ENCODE measurements at regions not wholly inside any gene's neighbourhood (a gene's known extent, or its start where the extent isn't known, plus 50 kb on each side); places are given as distances from the start of the nearest gene placed in this dataset.

GRCh38 chr20:4370851-4371250, 121.8 kb upstream of the ADRA1D start:
- H3K79me2 ChIP-seq (ENCODE audit: low read length), result no peaks in the 10 kb centered on the region
- H2AFZ ChIP-seq (ENCODE audit: low read depth, low read length), result no peak overlapping the region
- no peaks in the 10 kb centered on the region for H3K36me3 ChIP-seq (replicated peaks; ENCODE audit: low read depth, low read length)
- no peak overlapping the region for H3K27ac ChIP-seq (ENCODE audit: low read length)
- no peaks in the 10 kb centered on the region for H4K20me1 ChIP-seq (ENCODE audit: insufficient read depth, low read length)
- no peak overlapping the region for H3K4me2 ChIP-seq (ENCODE audit: low read length)
- no peak overlapping the region for H3K4me3 ChIP-seq (ENCODE audit: low read length)
- no peak overlapping the region for H3K9ac ChIP-seq (ENCODE audit: low read length)
- H3K9me3 ChIP-seq (ENCODE audit: insufficient read depth, low read length), result no peaks in the 10 kb centered on the region
- TF ChIP-seq CTCF (IDR thresholded peaks at IDR 0.05; ENCODE audit: low read depth, low read length), result no peak
- no peak for TF ChIP-seq EZH2phosphoT487 (IDR thresholded peaks at IDR 0.05; ENCODE audit: low read depth)
- H3K4me1 ChIP-seq (ENCODE audit: low read length), result no peaks in the 10 kb centered on the region; the same call in 1 of the 2 replicates
- H3K27me3 ChIP-seq (ENCODE audit: low read depth, low read length), result peaks cover 30% of the 10 kb centered on the region; the same call in 1 of the 2 replicates

- H2AFZ ChIP-seq (ENCODE audit: low read depth, low read length), result no peak overlapping the region; the same call in 1 of the 2 replicates
- no peaks in the 10 kb centered on the region for H3K79me2 ChIP-seq (ENCODE audit: low read length)
- no peaks in the 10 kb centered on the region for H3K36me3 ChIP-seq (replicated peaks; ENCODE audit: low read depth, low read length)
- H3K4me2 ChIP-seq (ENCODE audit: low read length), result no peak overlapping the region
- peaks cover 24% of the 10 kb centered on the region; the same call in 1 of the 2 replicates for H3K27me3 ChIP-seq (ENCODE audit: low read depth, low read length)
- no peak overlapping the region for H3K4me3 ChIP-seq (ENCODE audit: low read length)
- no peak overlapping the region for H3K27ac ChIP-seq (ENCODE audit: low read length)
- TF ChIP-seq CTCF (IDR thresholded peaks at IDR 0.05; ENCODE audit: low read depth, low read length), result no peak
- no peak for TF ChIP-seq EZH2phosphoT487 (IDR thresholded peaks at IDR 0.05; ENCODE audit: low read depth)
- H3K9me3 ChIP-seq (ENCODE audit: insufficient read depth, low read length), result no peaks in the 10 kb centered on the region
- no peaks in the 10 kb centered on the region for H4K20me1 ChIP-seq (ENCODE audit: insufficient read depth, low read length)
- H3K9ac ChIP-seq (ENCODE audit: low read length), result no peak overlapping the region
- no peaks in the 10 kb centered on the region; the same call in 1 of the 2 replicates for H3K4me1 ChIP-seq (ENCODE audit: low read length)
These were observed 120.7 kb upstream of the ADRA1D start for GRCh38 chr20:4369798-4370124.

GRCh38 chr20:4369119-4369797, 120.2 kb upstream of the ADRA1D start:
- Histone ChIP-seq H3K27ac (ENCODE audit: low read length) (no peak overlapping the region), H3K79me2 (ENCODE audit: low read length) (no peaks in the 10 kb centered on the region), H3K27me3 (ENCODE audit: low read depth, low read length) (peaks cover 24% of the 10 kb centered on the region; the same call in 1 of the 2 replicates), H3K9ac (ENCODE audit: low read length) (no peak overlapping the region), H2AFZ (ENCODE audit: low read depth, low read length) (no peak overlapping the region; the same call in 1 of the 2 replicates), H4K20me1 (ENCODE audit: insufficient read depth, low read length) (no peaks in the 10 kb centered on the region), H3K4me3 (ENCODE audit: low read length) (no peak overlapping the region), H3K36me3 (replicated peaks; ENCODE audit: low read depth, low read length) (no peaks in the 10 kb centered on the region), H3K4me1 (ENCODE audit: low read length) (no peaks in the 10 kb centered on the region; the same call in 1 of the 2 replicates), H3K9me3 (ENCODE audit: insufficient read depth, low read length) (no peaks in the 10 kb centered on the region), H3K4me2 (ENCODE audit: low read length) (no peak overlapping the region)
- no peak for TF ChIP-seq CTCF (IDR thresholded peaks at IDR 0.05; ENCODE audit: low read depth, low read length)

- no peak overlapping the region for H3K27ac ChIP-seq (ENCODE audit: low read length)
- H3K36me3 ChIP-seq (replicated peaks; ENCODE audit: low read depth, low read length), result no peaks in the 10 kb centered on the region
- no peaks in the 10 kb centered on the region; the same call in 1 of the 2 replicates for H3K4me1 ChIP-seq (ENCODE audit: low read length)
- H2AFZ ChIP-seq (ENCODE audit: low read depth, low read length), result no peak overlapping the region
- H3K79me2 ChIP-seq (ENCODE audit: low read length), result no peaks in the 10 kb centered on the region
- H3K9me3 ChIP-seq (ENCODE audit: insufficient read depth, low read length), result no peaks in the 10 kb centered on the region
- peaks cover 19% of the 10 kb centered on the region; the same call in 1 of the 2 replicates for H3K27me3 ChIP-seq (ENCODE audit: low read depth, low read length)
- TF ChIP-seq CTCF (IDR thresholded peaks at IDR 0.05; ENCODE audit: low read depth, low read length) (no peak), EZH2phosphoT487 (IDR thresholded peaks at IDR 0.05; ENCODE audit: low read depth) (no peak)
- no peak overlapping the region for H3K9ac ChIP-seq (ENCODE audit: low read length)
- H4K20me1 ChIP-seq (ENCODE audit: insufficient read depth, low read length), result no peaks in the 10 kb centered on the region
- no peak overlapping the region for H3K4me2 ChIP-seq (ENCODE audit: low read length)
- H3K4me3 ChIP-seq (ENCODE audit: low read length), result no peak overlapping the region
These were observed 117.0 kb upstream of the ADRA1D start for GRCh38 chr20:4366076-4366475.
